G401.6 (cell line): ENCODE measurements at regions not wholly inside any gene's neighbourhood (a gene's known extent, or its start where the extent isn't known, plus 50 kb on each side); places are given as distances from the start of the nearest gene placed in this dataset.

Source experiments
- FAIRE-seq: peaks from 2 replicates; lab custom pipeline; 2012; peaks lifted over from hg19 to GRCh38; lab: Jason Lieb, UNC

GRCh38 chr2:49480520-49480919, 326.2 kb upstream of the FSHR start:
- no peak for FAIRE-seq

- no peak for FAIRE-seq
These were observed 311.0 kb upstream of the FSHR start for GRCh38 chr2:49465157-49465831.

DNA sequence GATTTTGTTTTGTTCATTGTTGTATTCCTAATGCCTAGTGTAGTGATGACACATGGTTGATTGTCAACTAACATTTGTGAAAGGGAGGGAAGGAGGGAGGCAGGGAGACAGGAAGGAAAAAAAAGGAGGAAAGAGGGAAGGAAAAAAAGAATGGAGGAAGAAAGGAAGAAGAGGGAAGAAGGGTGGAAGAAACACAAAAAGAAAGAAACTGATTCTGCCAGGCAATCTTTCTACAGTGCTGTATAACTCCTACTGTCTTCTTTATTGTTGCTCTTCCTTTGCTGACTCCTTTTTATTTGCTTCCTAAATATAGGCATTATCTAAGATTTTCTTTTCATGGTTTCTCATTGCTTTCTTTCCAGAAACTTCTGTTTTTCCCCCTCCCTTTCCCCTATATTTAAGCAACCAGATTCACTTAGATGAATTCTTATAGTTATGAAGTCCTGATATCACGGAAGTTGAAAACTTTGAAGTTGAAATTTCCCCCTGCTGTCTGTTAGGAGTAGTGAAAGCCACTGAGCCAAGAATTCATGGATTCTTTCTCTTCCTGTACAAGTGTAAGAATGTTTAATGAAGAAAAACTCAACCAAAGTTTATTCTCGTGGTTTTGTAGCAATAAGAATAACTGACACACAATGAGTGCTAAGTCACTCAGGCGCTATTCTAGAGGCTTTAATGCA, 305.1 kb upstream of the FSHR start:
- FAIRE-seq = no peak

GRCh38 chr2:49444005-49444404, 289.7 kb upstream of the FSHR start:
- no peak for FAIRE-seq

GRCh38 chr2:49426996-49427395, 272.7 kb upstream of the FSHR start:
- no peak for FAIRE-seq

DNA sequence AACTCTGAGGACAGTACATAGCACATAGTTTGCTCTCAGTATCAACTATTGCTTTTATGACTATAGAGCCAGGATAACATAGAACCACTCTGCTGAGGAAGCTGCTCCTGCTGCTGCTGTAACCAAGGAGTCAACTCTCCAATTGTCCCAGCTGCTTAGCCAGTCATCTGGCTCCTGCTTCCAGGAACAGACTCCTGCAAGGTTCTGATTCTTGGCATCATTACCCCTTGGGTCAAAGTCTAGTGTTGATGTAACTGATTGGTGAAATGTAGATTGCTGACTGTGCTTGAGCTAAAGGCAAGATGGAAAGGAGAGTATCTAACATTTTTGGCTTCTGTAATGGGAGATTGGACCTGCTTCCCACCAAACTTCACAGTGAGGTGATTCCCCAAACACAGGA, 261.9 kb upstream of the FSHR start:
- FAIRE-seq = no peak

DNA sequence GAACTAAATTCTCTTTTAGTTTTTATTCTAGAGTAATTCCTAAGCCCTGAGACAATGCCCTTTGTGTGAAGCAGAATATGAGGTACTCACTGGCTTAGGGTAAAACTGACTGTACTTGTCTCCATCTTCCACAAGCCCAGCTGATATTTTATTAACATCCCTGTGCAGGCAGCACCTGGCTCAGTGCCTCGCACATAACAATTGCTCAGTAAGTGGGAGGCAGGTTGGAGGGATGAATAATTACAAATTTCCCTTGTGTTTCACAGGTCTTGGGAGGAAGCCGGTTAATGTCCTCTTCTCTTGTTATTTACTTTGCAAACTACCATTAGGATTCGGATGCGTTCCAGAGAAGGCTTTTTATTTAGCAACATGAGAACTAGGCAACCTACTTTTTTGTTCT, 249.8 kb upstream of the FSHR start:
- no peak for FAIRE-seq

DNA sequence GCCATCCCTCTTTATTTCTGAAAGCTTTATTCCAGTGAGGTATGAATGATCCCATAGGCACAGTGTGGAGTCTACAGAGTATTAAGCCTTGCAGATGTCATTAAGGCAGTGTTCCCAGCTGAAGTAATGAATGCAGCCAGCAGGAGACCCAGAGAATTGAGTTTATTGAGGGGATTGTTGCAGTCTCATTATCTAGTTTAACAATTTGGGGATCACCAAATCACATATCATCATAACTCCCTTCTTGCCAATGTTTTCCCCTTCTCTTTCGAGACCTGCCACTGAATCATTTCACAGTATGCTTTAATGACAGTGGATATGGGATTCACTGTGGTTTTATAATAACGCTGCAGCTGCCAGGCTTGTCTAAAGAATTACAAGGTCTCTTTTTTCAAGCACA, 249.3 kb upstream of the FSHR start:
- FAIRE-seq = no peak

DNA sequence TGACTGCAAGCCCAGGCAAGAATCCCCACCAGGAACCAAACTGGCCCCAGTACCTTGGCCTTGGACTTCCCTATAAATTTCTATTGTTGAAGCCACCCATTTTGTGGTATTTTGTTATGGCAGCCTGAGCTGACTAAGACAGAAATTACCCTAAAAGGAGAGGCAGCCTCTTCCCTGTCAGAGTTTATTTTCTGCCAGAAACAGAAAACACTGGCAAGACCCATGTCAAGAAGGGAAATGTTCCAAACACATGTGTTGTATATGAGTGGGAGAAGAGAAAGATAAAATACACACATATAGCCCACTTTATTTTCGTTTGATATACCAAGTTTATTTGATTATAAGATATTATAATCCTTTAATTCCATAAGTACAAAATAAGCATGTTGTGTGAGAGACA, 225.1 kb upstream of the FSHR start:
- FAIRE-seq = no peak

- FAIRE-seq = no peak
These were observed 216.9 kb upstream of the FSHR start for GRCh38 chr2:49371128-49371701.

GRCh38 chr2:49369650-49370049, 215.3 kb upstream of the FSHR start:
- no peak for FAIRE-seq

GRCh38 chr2:49369101-49369500, 214.8 kb upstream of the FSHR start:
- no peak for FAIRE-seq

- no peak for FAIRE-seq
These were observed 212.7 kb upstream of the FSHR start for GRCh38 chr2:49367003-49367402.

GRCh38 chr2:49360407-49360767, 206.1 kb upstream of the FSHR start:
- no peak for FAIRE-seq

DNA sequence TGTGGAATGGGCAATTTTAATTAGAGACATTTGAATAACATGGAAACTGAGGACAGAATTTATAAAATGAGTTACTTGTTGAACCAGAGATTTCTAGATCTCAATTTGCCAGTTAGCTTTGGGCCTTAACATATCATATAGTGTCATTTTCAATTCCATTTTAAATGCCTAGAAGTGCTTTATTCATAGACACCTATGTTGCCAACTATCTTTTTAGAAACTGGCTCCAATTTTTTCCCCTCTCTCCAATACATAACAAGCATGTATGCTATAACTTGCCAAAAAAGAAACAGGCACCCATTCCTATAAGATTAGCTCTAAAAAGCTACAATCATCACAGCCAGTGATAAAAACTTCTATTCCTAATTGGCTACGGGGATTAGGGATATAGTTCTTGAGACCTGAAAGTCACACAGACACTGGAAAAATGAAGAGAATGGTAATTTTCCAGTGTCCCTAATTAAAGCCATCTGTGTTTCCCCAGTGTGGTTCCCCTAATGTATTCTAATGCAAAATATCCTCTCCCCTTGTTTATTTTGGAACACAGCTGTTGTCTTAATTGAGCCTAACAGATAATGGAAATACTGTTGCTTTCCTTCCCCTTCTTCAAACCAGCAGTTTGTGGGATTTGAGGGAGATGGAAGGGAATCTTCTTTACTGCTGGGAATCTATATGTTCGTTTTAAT, 205.5 kb upstream of the FSHR start:
- no peak for FAIRE-seq

- FAIRE-seq = no peak
These were observed 201.3 kb upstream of the FSHR start for GRCh38 chr2:49355611-49356010.

DNA sequence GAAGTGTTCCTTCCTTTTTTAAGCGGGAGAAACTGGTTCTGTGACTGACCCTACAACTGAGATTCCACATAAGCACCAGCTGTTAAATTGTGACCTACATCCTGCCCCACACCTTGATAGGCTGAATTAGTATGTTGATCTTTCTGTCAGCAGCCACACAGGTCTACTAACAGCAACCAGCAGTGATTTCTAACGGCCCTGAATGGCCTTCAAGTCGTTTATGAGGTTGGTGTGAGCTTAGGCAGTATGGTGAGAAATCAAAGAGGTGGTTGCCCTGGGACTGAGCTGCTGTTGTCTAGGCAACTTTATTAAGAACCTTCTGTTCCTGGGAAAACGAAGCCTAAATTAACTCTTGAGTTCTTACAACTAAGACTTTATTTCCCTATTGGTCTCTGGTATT, 197.2 kb upstream of the FSHR start:
- FAIRE-seq = no peak

DNA sequence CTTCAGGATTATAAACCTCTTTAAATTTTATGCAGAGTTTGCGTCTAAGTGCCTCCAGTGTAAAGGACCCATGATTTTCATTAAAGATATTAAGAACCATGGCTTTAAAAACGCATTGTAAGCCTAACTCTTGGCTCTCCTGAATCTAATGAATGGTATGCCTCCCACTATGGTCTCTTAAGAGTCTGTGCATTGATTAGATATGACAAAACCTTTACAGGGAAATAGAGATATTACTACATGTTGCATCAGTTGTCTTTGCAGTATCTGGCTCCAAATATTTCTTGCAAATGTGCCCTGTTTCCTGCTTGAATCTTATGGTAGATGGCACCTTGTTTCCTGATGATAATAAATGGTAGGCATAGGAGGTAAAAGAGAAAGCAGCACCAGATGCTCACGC, 189.3 kb upstream of the FSHR start:
- FAIRE-seq = no peak

- no peak for FAIRE-seq
These were observed 187.8 kb upstream of the FSHR start for GRCh38 chr2:49342156-49342555.

GRCh38 chr2:49335546-49335945, 181.2 kb upstream of the FSHR start:
- FAIRE-seq = no peak

- FAIRE-seq = no peak
These were observed 178.1 kb upstream of the FSHR start for GRCh38 chr2:49332415-49332814.

DNA sequence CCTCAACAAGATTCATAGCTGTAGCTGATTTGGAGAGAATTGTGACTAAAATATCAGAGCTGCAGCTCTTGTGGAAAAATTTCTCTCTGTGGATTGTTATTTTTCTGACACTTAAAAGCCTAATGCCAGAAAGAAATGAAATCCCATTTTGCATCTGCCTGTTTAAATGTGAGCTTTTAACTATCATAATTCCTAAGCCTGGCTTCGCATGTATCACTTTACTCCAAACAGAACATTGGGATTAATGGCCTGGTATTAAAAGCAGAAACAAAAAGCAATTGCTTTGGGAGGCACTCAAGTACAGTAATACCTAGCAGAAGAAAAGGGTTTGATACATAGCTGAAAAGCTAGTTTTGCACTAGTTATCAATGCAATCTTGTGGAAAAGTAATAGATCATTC, 164.2 kb upstream of the FSHR start:
- no peak for FAIRE-seq

DNA sequence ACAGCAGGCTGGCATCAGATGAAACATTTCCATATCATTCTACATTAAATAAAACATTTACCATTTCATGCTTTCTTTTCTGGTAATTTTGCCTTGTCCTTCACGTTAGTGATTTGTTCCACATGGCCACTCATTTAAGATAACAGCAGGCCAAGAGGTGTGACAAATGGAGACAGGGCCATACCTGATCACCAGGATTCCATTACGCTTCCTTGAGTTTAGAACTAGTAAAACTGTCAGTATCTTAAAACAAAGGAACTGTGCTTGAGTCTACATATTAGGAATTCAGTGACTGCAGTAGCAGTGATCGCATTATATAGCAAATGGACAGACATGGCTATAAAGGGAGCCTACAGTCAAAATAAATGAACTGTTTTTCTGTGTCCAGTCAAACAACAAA, 155.1 kb upstream of the FSHR start:
- FAIRE-seq = no peak

DNA sequence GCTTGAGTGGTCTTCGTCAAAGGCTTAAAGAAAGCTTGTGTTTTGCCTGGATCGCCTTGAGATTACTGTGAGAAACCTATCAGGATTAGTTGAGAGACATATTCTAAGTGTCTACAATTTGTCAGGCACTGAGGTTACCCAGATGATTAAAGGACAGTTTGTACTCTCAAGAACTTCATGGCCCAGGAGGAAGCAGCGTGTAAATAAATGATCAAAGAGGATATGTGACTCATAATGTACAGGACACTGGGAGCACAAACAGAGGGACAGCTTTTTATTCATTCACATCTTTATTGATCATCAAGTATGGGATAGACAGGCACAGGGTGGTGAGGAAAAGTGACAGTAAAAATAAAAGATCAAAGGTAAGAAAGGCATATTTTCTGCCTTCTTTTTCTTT, 152.6 kb upstream of the FSHR start:
- no peak for FAIRE-seq
